ENCODE measurements at regions not wholly inside any gene's neighbourhood (a gene's known extent, or its start where the extent isn't known, plus 50 kb on each side); places are given as distances from the start of the nearest gene placed in this dataset.
A peak's percentile ranks its signal among the peaks of the same experiment; 100 is the strongest.

DNA sequence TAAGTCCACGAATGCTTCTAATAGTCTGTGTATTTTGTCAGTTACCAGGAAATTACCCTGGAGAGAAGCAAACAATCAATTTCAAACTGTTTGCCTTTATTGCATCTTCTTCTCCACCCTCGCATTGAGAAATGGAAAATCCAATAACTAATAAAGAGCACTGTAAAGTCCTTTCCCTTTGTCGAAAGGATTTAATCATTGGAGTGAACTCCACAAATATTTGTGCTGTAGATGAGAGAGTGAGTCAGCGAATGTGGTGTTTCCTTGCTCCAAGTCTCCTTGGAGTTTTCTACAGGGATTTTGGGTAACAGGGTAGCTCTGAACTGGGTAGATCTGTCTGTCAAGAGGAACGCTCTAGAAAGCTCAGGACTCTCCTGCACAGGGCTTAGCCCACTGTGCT is 240.2 kb downstream of the KCNS3 start:
- H3K9me3 ChIP-seq (replicated peaks in 1 of 3) = no peaks in the 10 kb centered on the region
- TF ChIP-seq, protein P1, sequence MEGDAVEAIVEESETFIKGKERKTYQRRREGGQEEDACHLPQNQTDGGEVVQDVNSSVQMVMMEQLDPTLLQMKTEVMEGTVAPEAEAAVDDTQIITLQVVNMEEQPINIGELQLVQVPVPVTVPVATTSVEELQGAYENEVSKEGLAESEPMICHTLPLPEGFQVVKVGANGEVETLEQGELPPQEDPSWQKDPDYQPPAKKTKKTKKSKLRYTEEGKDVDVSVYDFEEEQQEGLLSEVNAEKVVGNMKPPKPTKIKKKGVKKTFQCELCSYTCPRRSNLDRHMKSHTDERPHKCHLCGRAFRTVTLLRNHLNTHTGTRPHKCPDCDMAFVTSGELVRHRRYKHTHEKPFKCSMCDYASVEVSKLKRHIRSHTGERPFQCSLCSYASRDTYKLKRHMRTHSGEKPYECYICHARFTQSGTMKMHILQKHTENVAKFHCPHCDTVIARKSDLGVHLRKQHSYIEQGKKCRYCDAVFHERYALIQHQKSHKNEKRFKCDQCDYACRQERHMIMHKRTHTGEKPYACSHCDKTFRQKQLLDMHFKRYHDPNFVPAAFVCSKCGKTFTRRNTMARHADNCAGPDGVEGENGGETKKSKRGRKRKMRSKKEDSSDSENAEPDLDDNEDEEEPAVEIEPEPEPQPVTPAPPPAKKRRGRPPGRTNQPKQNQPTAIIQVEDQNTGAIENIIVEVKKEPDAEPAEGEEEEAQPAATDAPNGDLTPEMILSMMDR (IDR thresholded peaks at IDR 0.05) = no peak
- no peak for TF ChIP-seq POLR2A (IDR thresholded peaks at IDR 0.05)
- H3K4me1 ChIP-seq (replicated peaks in 1 of 2) = no peaks in the 10 kb centered on the region
- 82 to 91% (median 86%) methylated on average over 4 to 5 of the region's 5 CpGs for WGBS, 4 donors
- no peak for DNase-seq
- no peak overlapping the region for H3K27ac ChIP-seq
- H3K36me3 ChIP-seq (replicated peaks in 1 of 2) = no peaks in the 10 kb centered on the region
- no peaks in the 10 kb centered on the region for H3K27me3 ChIP-seq
- no peak overlapping the region for H3K4me3 ChIP-seq
- intact Hi-C loops (cut with DNase I) = no loop called here

DNA sequence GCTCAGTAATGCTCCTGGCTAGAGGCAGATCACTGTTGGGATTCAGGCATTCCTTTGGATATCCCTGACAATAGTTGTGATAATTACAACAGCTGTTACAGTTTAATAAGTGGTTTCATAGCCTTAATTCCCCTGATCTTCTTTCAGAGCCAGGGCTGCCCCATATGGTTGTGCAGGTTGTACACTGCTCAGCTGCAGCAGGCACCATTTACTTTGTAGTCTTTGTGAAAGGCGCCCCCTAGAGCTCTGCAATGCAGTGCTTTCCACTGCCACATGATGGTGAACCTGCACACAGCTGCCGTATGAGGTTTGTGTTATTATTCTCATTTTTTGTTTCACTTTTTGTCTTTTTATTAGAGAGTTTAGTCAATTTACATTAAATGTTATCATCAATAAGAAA is 239.1 kb downstream of the KCNS3 start:
- H3K27ac ChIP-seq = no peak overlapping the region
- no peaks in the 10 kb centered on the region for H3K4me1 ChIP-seq (replicated peaks in 1 of 2)
- DNase-seq = peak; percentile 16 to 61 (median 24)
- H3K36me3 ChIP-seq (replicated peaks in 1 of 2) = no peaks in the 10 kb centered on the region
- no peaks in the 10 kb centered on the region for H3K9me3 ChIP-seq (replicated peaks in 1 of 3)
- no peak for TF ChIP-seq POLR2A (IDR thresholded peaks at IDR 0.05)
- TF ChIP-seq, protein P1 (IDR thresholded peaks at IDR 0.05) = peak in 4 of 6 experiments; percentile 40 to 53 (median 44)
- WGBS, 4 donors = 23 to 59% (median 39%) methylated on average over 2 of the region's 2 CpGs
- no peak overlapping the region for H3K4me3 ChIP-seq
- intact Hi-C loops (cut with DNase I) = no loop called here
- no peaks in the 10 kb centered on the region for H3K27me3 ChIP-seq

DNA sequence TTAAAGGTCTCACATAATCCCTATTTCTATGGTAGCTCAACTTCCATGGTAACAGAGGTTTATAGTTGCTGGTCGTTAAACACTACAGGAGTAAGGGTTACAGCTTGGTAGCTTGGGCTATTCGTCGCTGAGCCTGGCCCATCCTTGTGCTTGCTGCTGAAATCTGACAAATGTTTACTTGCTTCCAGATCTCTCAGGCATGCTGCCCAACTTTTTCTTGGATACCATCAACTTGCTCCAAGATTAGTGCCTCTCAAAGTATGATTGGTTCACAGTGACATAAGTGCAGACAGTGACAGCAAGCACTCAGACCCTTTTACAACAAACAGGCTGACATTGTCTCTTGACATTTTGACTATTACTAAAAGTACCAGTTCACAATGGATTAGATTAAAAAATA is 231.8 kb downstream of the KCNS3 start:
- DNase-seq = no peak
- TF ChIP-seq, protein P1 (IDR thresholded peaks at IDR 0.05) = no peak
- TF ChIP-seq POLR2A (IDR thresholded peaks at IDR 0.05) = no peak

DNA sequence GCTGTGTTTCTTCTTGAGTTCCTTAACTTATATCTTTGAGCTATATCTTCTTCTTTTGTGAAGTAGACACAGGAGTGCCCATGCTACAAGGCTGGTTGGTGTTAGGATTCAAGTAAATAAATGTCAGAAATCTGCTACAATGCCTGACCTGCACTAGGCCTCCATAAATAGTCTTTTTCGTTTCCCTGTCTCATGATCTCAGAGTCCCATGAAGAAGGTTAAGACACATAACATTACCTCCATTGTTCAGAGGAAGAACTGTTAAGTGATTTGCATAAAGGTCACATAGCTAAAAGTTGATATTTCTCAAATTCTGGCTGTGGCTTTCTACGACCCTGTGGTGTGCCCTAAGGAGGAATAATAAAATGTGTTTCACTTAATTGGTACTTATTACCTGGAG is 228.4 kb downstream of the KCNS3 start:
- Histone ChIP-seq H3K27me3 (no peaks in the 10 kb centered on the region), H3K4me3 (no peak overlapping the region), H3K4me1 (replicated peaks in 1 of 2) (peaks cover 5 to 11% of the 10 kb centered on the region in 2 donors), H3K36me3 (replicated peaks in 1 of 2) (no peaks in the 10 kb centered on the region), H3K9me3 (replicated peaks in 1 of 3) (no peaks in the 10 kb centered on the region), H3K27ac (no peak overlapping the region)
- TF ChIP-seq, protein P1 (IDR thresholded peaks at IDR 0.05) = no peak
- no peak for TF ChIP-seq POLR2A (IDR thresholded peaks at IDR 0.05)
- whole genome bisulfite sequencing, 4 donors = 75 to 84% (median 77%) methylated on average over 2 of the region's 2 CpGs
- intact Hi-C loops (cut with DNase I) = no loop called here
- DNase-seq = no peak

More for the DNA sequence above, 231.8 kb downstream of the KCNS3 start:
- Histone ChIP-seq H3K9me3 (replicated peaks in 1 of 3) (no peaks in the 10 kb centered on the region), H3K27ac (no peak overlapping the region), H3K4me1 (replicated peaks in 1 of 2) (peaks cover 4 to 5% of the 10 kb centered on the region in 2 donors), H3K27me3 (no peaks in the 10 kb centered on the region), H3K4me3 (no peak overlapping the region), H3K36me3 (replicated peaks in 1 of 2) (no peaks in the 10 kb centered on the region)
- intact Hi-C loops (cut with DNase I) = no loop called here
- WGBS, 4 donors = 70 to 83% (median 80%) methylated on average over 3 of the region's 3 CpGs
